Inflammatory macrophage treated with lipopolysaccharide for 4 hours (primary cell): ENCODE measurements at regions not wholly inside any gene's neighbourhood (a gene's known extent, or its start where the extent isn't known, plus 50 kb on each side); places are given as distances from the start of the nearest gene placed in this dataset.

Source experiments
- DNase-seq: peaks from one replicate; pipeline ENCODE4 v3.0.0-alpha.2; 2020

- no peak for DNase-seq
These were observed 52.8 kb downstream of the FAM43A start for GRCh38 chr3:194738254-194739093.

GRCh38 chr3:194739498-194740284, 54.0 kb downstream of the FAM43A start:
- no peak for DNase-seq

- DNase-seq: no peak
These were observed 55.3 kb downstream of the FAM43A start for GRCh38 chr3:194740859-194741491.

GRCh38 chr3:194741916-194742315, 56.2 kb downstream of the FAM43A start:
- DNase-seq: no peak

GRCh38 chr3:194744826-194745225, 59.1 kb downstream of the FAM43A start:
- DNase-seq: peak; percentile 56

- peak; percentile 86 for DNase-seq
These were observed 59.9 kb downstream of the FAM43A start for GRCh38 chr3:194745422-194746184.

GRCh38 chr3:194748225-194748624, 62.5 kb downstream of the FAM43A start:
- DNase-seq: no peak

- no peak for DNase-seq
These were observed 64.2 kb downstream of the FAM43A start for GRCh38 chr3:194749631-194750490.

- no peak for DNase-seq
These were observed 64.8 kb downstream of the FAM43A start for GRCh38 chr3:194750491-194750828.

GRCh38 chr3:194755671-194756459, 70.2 kb downstream of the FAM43A start:
- no peak for DNase-seq

- DNase-seq: no peak
These were observed 70.7 kb downstream of the FAM43A start for GRCh38 chr3:194756460-194756779.

- no peak for DNase-seq
These were observed 71.2 kb downstream of the FAM43A start for GRCh38 chr3:194756791-194757325.

- DNase-seq: no peak
These were observed 72.0 kb downstream of the FAM43A start for GRCh38 chr3:194757647-194758061.

GRCh38 chr3:194758716-194759115, 73.0 kb downstream of the FAM43A start:
- DNase-seq: no peak

GRCh38 chr3:194760494-194761137, 74.9 kb downstream of the FAM43A start:
- DNase-seq: peak; percentile 60

- no peak for DNase-seq
These were observed 75.7 kb downstream of the FAM43A start for GRCh38 chr3:194761384-194761783.

GRCh38 chr3:194766845-194767244, 81.2 kb downstream of the FAM43A start:
- peak; percentile 69 for DNase-seq

GRCh38 chr3:194767446-194768207, 81.9 kb downstream of the FAM43A start:
- no peak for DNase-seq

GRCh38 chr3:194768586-194768985, 82.9 kb downstream of the FAM43A start:
- no peak for DNase-seq
